Esophagus muscularis mucosa (tissue), 4 donors: ENCODE measurements at regions not wholly inside any gene's neighbourhood (a gene's known extent, or its start where the extent isn't known, plus 50 kb on each side); places are given as distances from the start of the nearest gene placed in this dataset.

Experiments
- DNase-seq: peaks from one replicate; pipeline ENCODE4 v3.0.0-alpha.2; 2017; ENCODE audit errors: extremely low spot score
- H3K27ac ChIP-seq, 4 donors: fragments of 200-600 bp; sonication (generic); replicated peaks in 1 of 4; 1 replicate in 3 of 4; 2 replicates in 1 of 4; pipeline ENCODE4 v1.5.1; 2016 to 2019; ENCODE audit warnings: mild to moderate bottlenecking in 1 of 4
- H3K27me3 ChIP-seq, 4 donors: fragments of 200-600 bp; sonication (generic); one replicate each; pipeline versions ENCODE4 v1.5.1 to v1.6.0; 2016 to 2019
- H3K36me3 ChIP-seq, 4 donors: fragments of 200-600 bp; sonication (generic); one replicate each; pipeline ENCODE4 v1.5.1; 2016 to 2019
- H3K4me1 ChIP-seq, 4 donors: fragments of 200-600 bp; sonication (generic); one replicate each; pipeline ENCODE4 v1.5.1; 2016 to 2019
- H3K4me3 ChIP-seq, 4 donors: fragments of 200-600 bp; sonication (generic); 1 replicate in 2 of 4; 2 replicates in 2 of 4; pipeline ENCODE4 v1.5.1; 2016 to 2019; ENCODE audit warnings: mild to moderate bottlenecking in 4 of 4, moderate library complexity in 1 of 4
- H3K9me3 ChIP-seq, 4 donors: fragments of 200-600 bp; sonication (generic); 1 replicate in 3 of 4; 2 replicates in 1 of 4; pipeline ENCODE4 v1.5.1; 2016 to 2019
- CTCF ChIP-seq, 3 experiments: fragments of 200-600 bp in 2 of 3; fragments of 450-650 bp in 1 of 3; sonication (generic) in 2 of 3; IDR thresholded peaks; one replicate each; pipeline ENCODE4 v1.5.1; 2017 to 2019; ENCODE audit warnings: antibody characterized with exemption in 3 of 3, mild to moderate bottlenecking in 2 of 3, moderate library complexity in 1 of 3
- EP300 ChIP-seq: sonication (generic); formaldehyde crosslinking; IDR thresholded peaks from one replicate; pipeline ENCODE4 v1.6.1; 2017; ENCODE audit warnings: antibody characterized with exemption
- POLR2A ChIP-seq: fragments of 450-650 bp; IDR thresholded peaks from one replicate; pipeline ENCODE4 v1.6.1; 2017; ENCODE audit warnings: antibody characterized with exemption, moderate library complexity, mild to moderate bottlenecking, low read depth
- POLR2AphosphoS5 ChIP-seq, 2 donors: sonication (generic); formaldehyde crosslinking; IDR thresholded peaks; one replicate each; pipeline ENCODE4 v1.6.1; 2017; ENCODE audit warnings: antibody characterized with exemption in 2 of 2
- WGBS: methylation state at CpG from one replicate; pipeline ENCODE4 v1.1.5; 2018; 5-methylcytosine and 5-hydroxymethylcytosine counted together
- intact Hi-C: fragments of 100-400 bp; cut with DNase I; formaldehyde crosslinking; loops from one replicate; pipeline ENCODE4 v1.15.1; 2023
- small RNA-seq, 3 donors: library from RNA; depleted of rRNA; stranded (forward); fragments of <200 nt; gene quantifications; one replicate each; pipeline ENCODE3, GENCODE V24; 2016

DNA sequence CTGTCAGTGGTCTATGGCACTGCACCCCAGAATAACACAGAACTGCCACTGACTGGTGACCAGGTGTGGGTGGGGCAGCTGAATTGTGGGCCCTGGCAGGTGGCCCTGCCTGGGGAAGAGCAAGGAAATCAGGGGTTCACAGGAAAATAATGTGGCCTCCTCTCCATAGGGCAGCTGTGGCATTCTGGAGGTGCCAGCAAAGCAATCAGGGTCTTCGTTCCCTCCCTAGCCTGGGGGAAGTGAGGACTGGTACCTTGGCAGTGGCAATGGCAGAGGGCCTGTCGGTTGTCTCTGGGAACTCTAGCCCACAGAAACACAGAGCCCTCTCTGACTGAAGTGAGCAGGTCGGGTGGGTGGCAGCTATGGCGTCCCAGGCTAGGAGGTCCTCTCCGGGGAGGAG, 223.0 kb downstream of the GRIA2 start:
- Histone ChIP-seq H3K9me3 (no peaks in the 10 kb centered on the region), H3K4me1 (no peaks in the 10 kb centered on the region), H3K27ac (no peak overlapping the region), H3K36me3 (no peaks in the 10 kb centered on the region), H3K4me3 (no peak overlapping the region), H3K27me3 (no peaks in the 10 kb centered on the region)
- intact Hi-C loops, result no loop called here
- no peak for TF ChIP-seq POLR2A
- TF ChIP-seq EP300, result no peak
- TF ChIP-seq POLR2AphosphoS5 (IDR thresholded peaks at IDR 0.05), result no peak
- no peak for TF ChIP-seq CTCF (IDR thresholded peaks at IDR 0.05)
- no peak for DNase-seq
- 90% methylated on average over 5 of the region's 5 CpGs for WGBS

- intact Hi-C loops, result no loop called here
- WGBS, result 91% methylated on average over 4 of the region's 4 CpGs
- no peak for TF ChIP-seq EP300
These were observed 205.4 kb downstream of the GRIA2 start for GRCh38 chr4:157425897-157426296.

DNA sequence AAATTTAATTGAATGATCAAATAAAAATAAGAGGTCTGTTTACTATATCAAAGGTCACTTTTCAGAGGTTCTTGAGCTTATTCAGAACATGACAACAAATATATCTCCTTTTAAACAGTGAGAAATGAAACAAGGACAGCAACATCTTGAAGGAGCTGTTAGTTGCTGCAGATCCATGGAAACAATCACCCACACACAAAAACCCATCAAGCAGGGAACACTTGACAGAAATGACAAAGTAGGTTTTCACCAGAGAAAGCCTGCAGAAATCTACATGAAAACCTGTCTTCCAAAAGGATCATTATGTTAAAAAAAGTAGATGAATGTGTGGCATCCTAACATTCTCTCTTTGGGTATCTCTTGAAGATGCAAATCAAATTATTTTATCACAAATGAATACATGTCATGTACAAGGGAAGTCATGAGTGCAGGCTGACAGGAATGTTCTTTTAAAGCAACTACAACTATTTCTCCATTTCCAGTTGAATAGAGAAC, 203.0 kb downstream of the GRIA2 start:
- no peak for DNase-seq
- TF ChIP-seq CTCF (IDR thresholded peaks at IDR 0.05), result no peak
- no peak for TF ChIP-seq EP300
- TF ChIP-seq POLR2A, result no peak
- no peak for TF ChIP-seq POLR2AphosphoS5 (IDR thresholded peaks at IDR 0.05)
- no peaks in the 10 kb centered on the region for H3K4me1 ChIP-seq
- H3K9me3 ChIP-seq, result peaks cover 0 to 15% (median 2%) of the 10 kb centered on the region in 4 donors
- intact Hi-C loops, result no loop called here
- no peaks in the 10 kb centered on the region for H3K36me3 ChIP-seq
- no peak overlapping the region for H3K4me3 ChIP-seq
- H3K27ac ChIP-seq, result no peak overlapping the region
- no peaks in the 10 kb centered on the region for H3K27me3 ChIP-seq

More at GRCh38 chr4:157425897-157426296, 205.4 kb downstream of the GRIA2 start:
- Histone ChIP-seq H3K27me3 (no peaks in the 10 kb centered on the region), H3K36me3 (no peaks in the 10 kb centered on the region), H3K4me1 (no peaks in the 10 kb centered on the region), H3K27ac (no peak overlapping the region), H3K9me3 (peaks cover 0 to 15% (median 2%) of the 10 kb centered on the region in 4 donors), H3K4me3 (no peak overlapping the region)
- DNase-seq, result no peak

- no peak overlapping the region for H3K4me3 ChIP-seq
These were observed 200.8 kb downstream of the GRIA2 start for GRCh38 chr4:157421365-157421764.

More at GRCh38 chr4:157421365-157421764, 200.8 kb downstream of the GRIA2 start:
- no peaks in the 10 kb centered on the region for H3K27me3 ChIP-seq
- DNase-seq, result no peak
- TF ChIP-seq CTCF (IDR thresholded peaks at IDR 0.05) (no peak), POLR2A (no peak), POLR2AphosphoS5 (IDR thresholded peaks at IDR 0.05) (no peak), EP300 (no peak)
- H3K4me1 ChIP-seq, result no peaks in the 10 kb centered on the region
- H3K27ac ChIP-seq, result no peak overlapping the region
- intact Hi-C loops, result no loop called here
- H3K9me3 ChIP-seq, result peaks cover 0 to 8% (median 2%) of the 10 kb centered on the region in 4 donors
- H3K36me3 ChIP-seq, result no peaks in the 10 kb centered on the region

Small RNA genes in the stretch of these regions (small RNA-seq; reads per million reads assigned to genes)
- gene RF00019, result 0 reads per million in 3 donors
